Cerebellar cortex (tissue), 1 donor: ENCODE measurements at regions not wholly inside any gene's neighbourhood (a gene's known extent, or its start where the extent isn't known, plus 50 kb on each side); places are given as distances from the start of the nearest gene placed in this dataset.
"Not testable (repeated sequence)": the region's sequence is repeated elsewhere in the genome, so short reads cannot be mapped to it uniquely, and the experiment has no call there.

Experiments
- DNase-seq: peaks from one replicate; pipeline ENCODE4 v3.0.0-alpha.2; 2015; ENCODE audit warnings: low spot score

- no peak for DNase-seq
Measured at GRCh38 chr4:156545003-156545785, 426.4 kb downstream of the PDGFC start.

GRCh38 chr4:156539376-156539775, 432.2 kb downstream of the PDGFC start:
- no peak for DNase-seq

- DNase-seq: no peak
Measured at GRCh38 chr4:156538651-156539257, 432.8 kb downstream of the PDGFC start.

GRCh38 chr4:156538210-156538609, 433.4 kb downstream of the PDGFC start:
- DNase-seq: no peak

- no peak for DNase-seq
Measured at GRCh38 chr4:156537286-156537685, 434.3 kb downstream of the PDGFC start.

GRCh38 chr4:156536661-156537060, 434.9 kb downstream of the PDGFC start:
- peak; percentile 11 for DNase-seq

- DNase-seq: no peak
Measured at GRCh38 chr4:156534205-156534604, 437.4 kb downstream of the PDGFC start.

- DNase-seq: no peak
Measured at GRCh38 chr4:156528216-156528615, 443.4 kb downstream of the PDGFC start.

- no peak for DNase-seq
Measured at GRCh38 chr4:156527237-156527993, 444.2 kb downstream of the PDGFC start.

- DNase-seq: no peak
Measured at GRCh38 chr4:156523991-156524390, 447.6 kb downstream of the PDGFC start.

- no peak for DNase-seq
Measured at GRCh38 chr4:156523492-156523891, 448.1 kb downstream of the PDGFC start.

- DNase-seq: no peak
Measured at GRCh38 chr4:156521631-156522030, 450.0 kb downstream of the PDGFC start.

- DNase-seq: no peak
Measured at GRCh38 chr4:156517956-156518355, 453.6 kb downstream of the PDGFC start.

GRCh38 chr4:156517546-156517945, 454.1 kb downstream of the PDGFC start:
- DNase-seq: no peak

- DNase-seq: no peak
Measured at GRCh38 chr4:156516698-156517097, 454.9 kb downstream of the PDGFC start.

GRCh38 chr4:156515295-156515694, 456.3 kb downstream of the PDGFC start:
- no peak for DNase-seq

GRCh38 chr4:156512622-156513021, 459.0 kb downstream of the PDGFC start:
- DNase-seq: no peak

- DNase-seq: not testable (repeated sequence)
Measured at GRCh38 chr4:156509921-156510320, 461.7 kb downstream of the PDGFC start.

GRCh38 chr4:156505341-156505955, 466.2 kb downstream of the PDGFC start:
- no peak for DNase-seq

- no peak for DNase-seq
Measured at GRCh38 chr4:156503119-156503518, 468.5 kb downstream of the PDGFC start.

- DNase-seq: no peak
Measured at GRCh38 chr4:156501962-156502361, 469.6 kb downstream of the PDGFC start.

GRCh38 chr4:156499684-156500083, 471.9 kb downstream of the PDGFC start:
- no peak for DNase-seq

- no peak for DNase-seq
Measured at GRCh38 chr4:156497486-156497885, 474.1 kb downstream of the PDGFC start.
